Keratinocyte (primary cell): ENCODE measurements at regions not wholly inside any gene's neighbourhood (a gene's known extent, or its start where the extent isn't known, plus 50 kb on each side); places are given as distances from the start of the nearest gene placed in this dataset.

Experiments
- DNase-seq: peaks from one replicate; pipeline ENCODE4 v3.0.0-alpha.2; 2011; ENCODE audit warnings: low read depth, missing footprints, low spot score
- FAIRE-seq: peaks from 2 replicates; lab custom pipeline; 2011; peaks lifted over from hg19 to GRCh38; lab: Jason Lieb, UNC
- H2AFZ ChIP-seq: 2 replicates; pipeline ENCODE4 v1.6.0; 2012; ENCODE audit warnings: low read length, control low read depth, inconsistent platforms; ENCODE audit not compliant: control insufficient read depth
- H3K27ac ChIP-seq: 2 replicates; pipeline ENCODE4 v1.5.1; 2011; ENCODE audit warnings: low read length; ENCODE audit not compliant: control insufficient read depth, insufficient read depth
- H3K27me3 ChIP-seq: 3 replicates; pipeline ENCODE4 v1.6.0; 2011; ENCODE audit warnings: low read length; ENCODE audit not compliant: control insufficient read depth, insufficient read depth; ENCODE audit errors: extremely low read depth
- H3K36me3 ChIP-seq, 2 experiments: 2 replicates in 1 of 2; 3 replicates in 1 of 2; pipeline ENCODE4 v1.5.1; 2011; ENCODE audit warnings: low read length in 2 of 2, mild to moderate bottlenecking in 1 of 2; ENCODE audit not compliant: control insufficient read depth in 2 of 2, insufficient read depth in 2 of 2; ENCODE audit errors: extremely low read depth in 1 of 2
- H3K4me1 ChIP-seq: 3 replicates; pipeline ENCODE4 v1.5.1; 2011; ENCODE audit warnings: low read length; ENCODE audit not compliant: control insufficient read depth, insufficient read depth; ENCODE audit errors: extremely low read depth
- H3K4me2 ChIP-seq: 3 replicates; pipeline ENCODE4 v1.6.0; 2011; ENCODE audit warnings: low read depth, low read length; ENCODE audit not compliant: control insufficient read depth, insufficient read depth; ENCODE audit errors: extremely low read depth
- H3K4me3 ChIP-seq, 3 experiments: fragments of 200-600 bp in 1 of 3; sonication (generic) in 1 of 3; 2 replicates in 2 of 3; 3 replicates in 1 of 3; pipeline ENCODE4 v1.5.1; 2011 to 2016; ENCODE audit warnings: low read length in 3 of 3, mild to moderate bottlenecking in 3 of 3, control low read depth in 2 of 3, inconsistent platforms in 1 of 3, low read depth in 1 of 3, mixed read lengths in 1 of 3, mixed run types in 1 of 3, moderate library complexity in 1 of 3; ENCODE audit not compliant: control insufficient read depth in 2 of 3, insufficient read depth in 2 of 3; ENCODE audit errors: extremely low read depth in 1 of 3
- H3K79me2 ChIP-seq: 2 replicates; pipeline ENCODE4 v1.6.0; 2012; ENCODE audit warnings: low read length; ENCODE audit not compliant: control insufficient read depth, insufficient read depth
- H3K9ac ChIP-seq: 3 replicates; pipeline ENCODE4 v1.6.0; 2011; ENCODE audit warnings: low read length; ENCODE audit not compliant: control insufficient read depth, insufficient read depth; ENCODE audit errors: extremely low read depth
- H3K9me1 ChIP-seq: 3 replicates; pipeline ENCODE4 v1.6.0; 2011; ENCODE audit warnings: low read length; ENCODE audit not compliant: control insufficient read depth, insufficient read depth; ENCODE audit errors: extremely low read depth
- H3K9me3 ChIP-seq: 2 replicates; pipeline ENCODE4 v1.5.1; 2012; ENCODE audit warnings: low read depth, low read length; ENCODE audit not compliant: control insufficient read depth
- H4K20me1 ChIP-seq: 3 replicates; pipeline ENCODE4 v1.6.0; 2011; ENCODE audit warnings: low read length; ENCODE audit not compliant: control insufficient read depth, insufficient read depth; ENCODE audit errors: extremely low read depth
- CTCF ChIP-seq, 3 experiments: IDR thresholded peaks in 1 of 3; conservative IDR thresholded peaks in 1 of 3; optimal IDR thresholded peaks in 1 of 3; 2 replicates in 2 of 3; 3 replicates in 1 of 3; pipeline versions ENCODE3 to v1.5.1; 2011; ENCODE audit warnings: low read length in 3 of 3, mild to moderate bottlenecking in 3 of 3, moderate library complexity in 2 of 3, control low read depth in 1 of 3, inconsistent platforms in 1 of 3; ENCODE audit not compliant: insufficient read depth in 2 of 3; ENCODE audit errors: extremely low read depth in 1 of 3
- EZH2 ChIP-seq: IDR thresholded peaks from one replicate; pipeline ENCODE4 v1.6.1; 2012; ENCODE audit warnings: inconsistent platforms, mild to moderate bottlenecking, low read length, moderate library complexity
- dilution Hi-C: fragments of 300-500 bp; cut with MboI; formaldehyde crosslinking; loops from one replicate; pipeline ENCODE4 v1.7.0; 2020; ENCODE audit warnings: low sequenced_read_pairs; ENCODE audit not compliant: extremely low pct_ligation_motif_present

- FAIRE-seq, result no peak
- TF ChIP-seq CTCF (optimal IDR thresholded peaks at IDR 0.05 in 1 of 3, IDR thresholded peaks at IDR 0.05 in 1 of 3, conservative IDR thresholded peaks at IDR 0.05 in 1 of 3; ENCODE audit: extremely low read depth in 1 of 3, insufficient read depth in 2 of 3, low read length in 3 of 3) (no peak), EZH2 (no peak)
- Histone ChIP-seq H3K9me3 (no peaks in the 10 kb centered on the region), H3K9me1 (no peaks in the 10 kb centered on the region), H3K4me2 (no peak overlapping the region), H3K27ac (no peak overlapping the region), H3K4me1 (no peaks in the 10 kb centered on the region), H3K36me3 (no peaks in the 10 kb centered on the region), H3K79me2 (no peaks in the 10 kb centered on the region), H3K4me3 (no peak overlapping the region), H3K27me3 (no peaks in the 10 kb centered on the region), H4K20me1 (no peaks in the 10 kb centered on the region), H2AFZ (no peak overlapping the region), H3K9ac (no peak overlapping the region)
- dilution Hi-C loops, result no loop called here
- no peak for DNase-seq
Observed at GRCh38 chr5:68398146-68398812, 182.7 kb downstream of the PIK3R1 start.

- TF ChIP-seq EZH2, result no peak
- no peak for TF ChIP-seq CTCF (optimal IDR thresholded peaks at IDR 0.05 in 1 of 3, IDR thresholded peaks at IDR 0.05 in 1 of 3, conservative IDR thresholded peaks at IDR 0.05 in 1 of 3; ENCODE audit: extremely low read depth in 1 of 3, insufficient read depth in 2 of 3, low read length in 3 of 3)
- Histone ChIP-seq H3K4me2 (no peak overlapping the region), H2AFZ (no peak overlapping the region), H3K79me2 (no peaks in the 10 kb centered on the region), H3K9me3 (no peaks in the 10 kb centered on the region), H3K4me3 (no peak overlapping the region), H3K27ac (no peak overlapping the region), H3K9ac (no peak overlapping the region), H4K20me1 (no peaks in the 10 kb centered on the region), H3K36me3 (no peaks in the 10 kb centered on the region), H3K9me1 (no peaks in the 10 kb centered on the region), H3K4me1 (peaks cover 5% of the 10 kb centered on the region), H3K27me3 (no peaks in the 10 kb centered on the region)
- DNase-seq, result no peak
- no peak for FAIRE-seq
- dilution Hi-C loops, result no loop called here
Observed at GRCh38 chr5:68403301-68403700, 187.7 kb downstream of the PIK3R1 start.
